SK-N-SH (cell line): ENCODE measurements at regions not wholly inside any gene's neighbourhood (a gene's known extent, or its start where the extent isn't known, plus 50 kb on each side); places are given as distances from the start of the nearest gene placed in this dataset.

Source experiments
- CTCF ChIA-PET: fragments of 300-600, 350-600 bp; formaldehyde crosslinking; extraction: SDS; loops from one replicate; lab custom pipeline; 2021; lab: Yijun Ruan, JAX
- POLR2A ChIA-PET: fragments of 350-600 bp; sonication (Branson Sonifier 250); formaldehyde crosslinking; extraction: SDS; loops from one replicate; lab custom pipeline; 2020; ENCODE audit warnings: antibody characterized with exemption, inconsistent platforms; lab: Yijun Ruan, JAX
- DNase-seq: peaks from one replicate; pipeline ENCODE4 v3.0.0; 2012
- H2AFZ ChIP-seq: fragments of 200-600 bp; sonication (generic); 2 replicates; pipeline ENCODE4 v1.8.1; 2016; ENCODE audit warnings: antibody characterized with exemption, mild to moderate bottlenecking, low read depth
- H3F3A ChIP-seq: fragments of 200-600 bp; sonication (generic); replicated peaks from 2 replicates; pipeline ENCODE3; 2016; ENCODE audit warnings: antibody characterized with exemption, mild to moderate bottlenecking; ENCODE audit not compliant: insufficient read depth
- H3K27ac ChIP-seq, 2 experiments: fragments of 200-500 bp in 1 of 2; fragments of 200-600 bp in 1 of 2; sonication (Bioruptor generic) in 1 of 2; sonication (generic), shearing (Covaris generic) in 1 of 2; 2 replicates each; pipeline versions ENCODE4 v1.5.1 to v1.6.1; 2014 to 2016; ENCODE audit warnings: low read depth in 2 of 2, inconsistent platforms in 1 of 2, low read length in 1 of 2, mild to moderate bottlenecking in 1 of 2, mixed read lengths in 1 of 2
- H3K27me3 ChIP-seq: fragments of 200-600 bp; sonication (generic), shearing (Covaris generic); 2 replicates; pipeline ENCODE4 v1.6.1; 2016; ENCODE audit warnings: mixed run types; ENCODE audit not compliant: insufficient read depth
- H3K36me3 ChIP-seq, 2 experiments: fragments of 200-500 bp in 1 of 2; fragments of 200-600 bp in 1 of 2; sonication (Bioruptor generic) in 1 of 2; sonication (generic) in 1 of 2; replicated peaks in 1 of 2; 2 replicates each; pipeline versions ENCODE3 to v1.5.1; 2014 to 2016; ENCODE audit warnings: low read length in 1 of 2, mild to moderate bottlenecking in 1 of 2; ENCODE audit not compliant: insufficient read depth in 2 of 2, control insufficient read depth in 1 of 2
- H3K4me1 ChIP-seq, 2 experiments: fragments of 200-500 bp in 1 of 2; fragments of 200-600 bp in 1 of 2; sonication (Bioruptor generic) in 1 of 2; sonication (generic), shearing (Covaris generic) in 1 of 2; 2 replicates each; pipeline versions ENCODE4 v1.5.1 to v1.6.1; 2014 to 2016; ENCODE audit warnings: low read depth in 1 of 2, low read length in 1 of 2, mixed run types in 1 of 2; ENCODE audit not compliant: insufficient read depth in 2 of 2, control insufficient read depth in 1 of 2
- H3K4me2 ChIP-seq: fragments of 200-600 bp; sonication (generic), shearing (Covaris generic); 2 replicates; pipeline ENCODE4 v1.6.1; 2017; ENCODE audit warnings: mixed run types
- H3K4me3 ChIP-seq, 2 experiments: fragments of 200-500 bp in 1 of 2; fragments of 200-600 bp in 1 of 2; sonication (Bioruptor generic) in 1 of 2; sonication (generic), shearing (Covaris generic) in 1 of 2; 2 replicates each; pipeline versions ENCODE4 v1.5.1 to v1.8.1; 2014 to 2016; ENCODE audit warnings: low read depth in 2 of 2, inconsistent platforms in 1 of 2, low read length in 1 of 2, mild to moderate bottlenecking in 1 of 2, mixed read lengths in 1 of 2, moderate library complexity in 1 of 2
- H3K79me2 ChIP-seq: fragments of 200-600 bp; sonication (generic); 2 replicates; pipeline ENCODE4 v1.8.1; 2017; ENCODE audit warnings: mild to moderate bottlenecking; ENCODE audit not compliant: insufficient read depth
- H3K9ac ChIP-seq: fragments of 200-600 bp; sonication (generic); 2 replicates; pipeline ENCODE4 v1.6.1; 2017; ENCODE audit warnings: mixed run types
- H3K9me2 ChIP-seq: fragments of 200-600 bp; sonication (generic); 2 replicates; pipeline ENCODE4 v1.6.1; 2017; ENCODE audit warnings: mixed run types
- H3K9me3 ChIP-seq: fragments of 200-600 bp; sonication (generic); 2 replicates; pipeline ENCODE4 v1.6.1; 2017; ENCODE audit warnings: mixed run types, mild to moderate bottlenecking, moderate library complexity
- H4K20me1 ChIP-seq: fragments of 200-600 bp; sonication (generic); 2 replicates; pipeline ENCODE4 v1.6.1; 2017; ENCODE audit warnings: mild to moderate bottlenecking, mixed run types; ENCODE audit not compliant: insufficient read depth
- EP300 ChIP-seq, 2 experiments: IDR thresholded peaks; 2 replicates each; pipeline versions ENCODE4 v1.4.0 to v1.6.1; 2012; ENCODE audit warnings: borderline replicate concordance in 1 of 2, low read depth in 1 of 2, low read length in 1 of 2
- FOSL2 ChIP-seq: IDR thresholded peaks from 2 replicates; pipeline ENCODE4 v1.4.0; 2012; ENCODE audit warnings: low read depth, mild to moderate bottlenecking, moderate library complexity, borderline replicate concordance
- FOXJ3 ChIP-seq: sonication (generic); formaldehyde crosslinking; IDR thresholded peaks from 2 replicates; pipeline ENCODE4 v1.5.1; 2020; ENCODE audit warnings: mild to moderate bottlenecking, missing genetic modification reagents
- FOXM1 ChIP-seq: IDR thresholded peaks from 2 replicates; pipeline ENCODE4 v1.4.0; 2012; ENCODE audit warnings: low read depth, mild to moderate bottlenecking
- GATA2 ChIP-seq: sonication (generic); formaldehyde crosslinking; IDR thresholded peaks from 2 replicates; pipeline ENCODE4 v1.5.0; 2020; ENCODE audit warnings: mild to moderate bottlenecking, missing genetic modification reagents
- MXI1 ChIP-seq: IDR thresholded peaks from 2 replicates; pipeline ENCODE4 v1.6.1; 2012; ENCODE audit warnings: mild to moderate bottlenecking, low read depth, low read length, improper control_type of control experiment
- RAD21 ChIP-seq: IDR thresholded peaks from 2 replicates; pipeline ENCODE4 v1.6.1; 2012; ENCODE audit warnings: mild to moderate bottlenecking, low read length
- RCOR1 ChIP-seq: fragments of 150-350 bp; IDR thresholded peaks from 2 replicates; pipeline ENCODE4 v1.6.1; 2017; ENCODE audit warnings: antibody characterized with exemption, low read length
- RXRA ChIP-seq: IDR thresholded peaks from 2 replicates; pipeline ENCODE4 v1.4.0; 2012; ENCODE audit warnings: low read depth, mild to moderate bottlenecking, borderline replicate concordance
- TCF12 ChIP-seq: IDR thresholded peaks from 2 replicates; pipeline ENCODE4 v1.4.0; 2012
- YY1 ChIP-seq: IDR thresholded peaks from 2 replicates; pipeline ENCODE4 v1.4.0; 2012; ENCODE audit warnings: low read depth, mild to moderate bottlenecking
- WGBS: methylation state at CpG from one replicate; pipeline ENCODE4 v1.1.6; 2017; ENCODE audit warnings: low lambda C conversion rate; 5-methylcytosine and 5-hydroxymethylcytosine counted together
- TF ChIP-seq, protein P1 (sequence below): IDR thresholded peaks from 2 replicates; pipeline ENCODE4; 2012
- TF ChIP-seq, protein P2 (sequence below): IDR thresholded peaks from 2 replicates; pipeline ENCODE4 v1.6.1; 2012; ENCODE audit warnings: mild to moderate bottlenecking, low read depth, low read length, moderate library complexity
- TF ChIP-seq, protein P3 (sequence below): fragments of 150-350 bp; IDR thresholded peaks from 2 replicates; pipeline ENCODE4 v1.6.1; 2016; ENCODE audit warnings: mild to moderate bottlenecking, low read depth, low read length

DNA sequence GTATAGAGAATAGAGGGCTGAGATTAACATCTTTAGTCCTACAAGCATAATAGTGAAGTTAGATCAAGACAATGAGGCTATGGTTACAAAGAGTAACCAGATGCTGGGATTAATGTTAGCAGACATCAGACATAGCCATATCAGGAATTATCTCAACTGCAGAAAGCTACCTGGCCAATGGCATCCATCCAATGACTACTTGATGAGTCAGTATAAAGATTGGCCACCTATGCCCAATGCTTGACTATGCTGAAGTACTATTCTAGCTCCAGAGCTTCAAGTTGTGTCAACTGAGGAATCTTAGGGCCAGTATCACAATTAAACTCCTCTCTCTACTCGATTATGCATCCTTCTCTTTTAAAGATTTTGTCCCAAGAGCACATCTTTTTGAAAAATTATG is 541.4 kb downstream of the PRELID2 start:
- CTCF ChIA-PET, result interaction anchor here (1.5 kb wide), 1 partner anchor 56 kb away, joined by 3 read pairs; no protein-coding TSS in a partner anchor
- Histone ChIP-seq H3K4me2 (no peak overlapping the region), H3K9me3 (no peaks in the 10 kb centered on the region), H3K79me2 (no peaks in the 10 kb centered on the region), H3K9ac (no peak overlapping the region), H3K27me3 (no peaks in the 10 kb centered on the region), H3K4me1 (no peaks in the 10 kb centered on the region)
- DNase-seq, result no peak
- TF ChIP-seq RCOR1 (no peak), GATA2 (CRISPR knock-in tag) (no peak), MXI1 (no peak), EP300 (IDR thresholded peaks at IDR 0.05; ENCODE audit: borderline replicate concordance in 1 of 2, low read depth in 1 of 2, low read length in 1 of 2) (no peak), YY1 (no peak), TCF12 (no peak), RXRA (no peak), RAD21 (no peak), FOXM1 (no peak), FOXJ3 (CRISPR knock-in tag) (no peak), FOSL2 (no peak)
- TF ChIP-seq, protein P1, sequence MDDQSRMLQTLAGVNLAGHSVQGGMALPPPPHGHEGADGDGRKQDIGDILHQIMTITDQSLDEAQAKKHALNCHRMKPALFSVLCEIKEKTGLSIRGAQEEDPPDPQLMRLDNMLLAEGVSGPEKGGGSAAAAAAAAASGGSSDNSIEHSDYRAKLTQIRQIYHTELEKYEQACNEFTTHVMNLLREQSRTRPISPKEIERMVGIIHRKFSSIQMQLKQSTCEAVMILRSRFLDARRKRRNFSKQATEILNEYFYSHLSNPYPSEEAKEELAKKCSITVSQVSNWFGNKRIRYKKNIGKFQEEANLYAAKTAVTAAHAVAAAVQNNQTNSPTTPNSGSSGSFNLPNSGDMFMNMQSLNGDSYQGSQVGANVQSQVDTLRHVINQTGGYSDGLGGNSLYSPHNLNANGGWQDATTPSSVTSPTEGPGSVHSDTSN, result no peak
- TF ChIP-seq, protein P2, sequence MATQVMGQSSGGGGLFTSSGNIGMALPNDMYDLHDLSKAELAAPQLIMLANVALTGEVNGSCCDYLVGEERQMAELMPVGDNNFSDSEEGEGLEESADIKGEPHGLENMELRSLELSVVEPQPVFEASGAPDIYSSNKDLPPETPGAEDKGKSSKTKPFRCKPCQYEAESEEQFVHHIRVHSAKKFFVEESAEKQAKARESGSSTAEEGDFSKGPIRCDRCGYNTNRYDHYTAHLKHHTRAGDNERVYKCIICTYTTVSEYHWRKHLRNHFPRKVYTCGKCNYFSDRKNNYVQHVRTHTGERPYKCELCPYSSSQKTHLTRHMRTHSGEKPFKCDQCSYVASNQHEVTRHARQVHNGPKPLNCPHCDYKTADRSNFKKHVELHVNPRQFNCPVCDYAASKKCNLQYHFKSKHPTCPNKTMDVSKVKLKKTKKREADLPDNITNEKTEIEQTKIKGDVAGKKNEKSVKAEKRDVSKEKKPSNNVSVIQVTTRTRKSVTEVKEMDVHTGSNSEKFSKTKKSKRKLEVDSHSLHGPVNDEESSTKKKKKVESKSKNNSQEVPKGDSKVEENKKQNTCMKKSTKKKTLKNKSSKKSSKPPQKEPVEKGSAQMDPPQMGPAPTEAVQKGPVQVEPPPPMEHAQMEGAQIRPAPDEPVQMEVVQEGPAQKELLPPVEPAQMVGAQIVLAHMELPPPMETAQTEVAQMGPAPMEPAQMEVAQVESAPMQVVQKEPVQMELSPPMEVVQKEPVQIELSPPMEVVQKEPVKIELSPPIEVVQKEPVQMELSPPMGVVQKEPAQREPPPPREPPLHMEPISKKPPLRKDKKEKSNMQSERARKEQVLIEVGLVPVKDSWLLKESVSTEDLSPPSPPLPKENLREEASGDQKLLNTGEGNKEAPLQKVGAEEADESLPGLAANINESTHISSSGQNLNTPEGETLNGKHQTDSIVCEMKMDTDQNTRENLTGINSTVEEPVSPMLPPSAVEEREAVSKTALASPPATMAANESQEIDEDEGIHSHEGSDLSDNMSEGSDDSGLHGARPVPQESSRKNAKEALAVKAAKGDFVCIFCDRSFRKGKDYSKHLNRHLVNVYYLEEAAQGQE, result no peak
- TF ChIP-seq, protein P3, sequence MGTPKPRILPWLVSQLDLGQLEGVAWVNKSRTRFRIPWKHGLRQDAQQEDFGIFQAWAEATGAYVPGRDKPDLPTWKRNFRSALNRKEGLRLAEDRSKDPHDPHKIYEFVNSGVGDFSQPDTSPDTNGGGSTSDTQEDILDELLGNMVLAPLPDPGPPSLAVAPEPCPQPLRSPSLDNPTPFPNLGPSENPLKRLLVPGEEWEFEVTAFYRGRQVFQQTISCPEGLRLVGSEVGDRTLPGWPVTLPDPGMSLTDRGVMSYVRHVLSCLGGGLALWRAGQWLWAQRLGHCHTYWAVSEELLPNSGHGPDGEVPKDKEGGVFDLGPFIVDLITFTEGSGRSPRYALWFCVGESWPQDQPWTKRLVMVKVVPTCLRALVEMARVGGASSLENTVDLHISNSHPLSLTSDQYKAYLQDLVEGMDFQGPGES, result no peak
- TF ChIP-seq, all 33 proteins: peak for 0
- Histone ChIP-seq H2AFZ (no peak overlapping the region), H4K20me1 (no peaks in the 10 kb centered on the region), H3K4me3 (no peak overlapping the region), H3K27ac (no peak overlapping the region), H3K36me3 (no peaks in the 10 kb centered on the region), H3F3A (no peaks in the 10 kb centered on the region), H3K9me2 (no peaks in the 10 kb centered on the region)
- WGBS, result 0% methylated on average over 1 of the region's 1 CpG
- POLR2A ChIA-PET, result no interaction called here
